ENCODE measurements at regions not wholly inside any gene's neighbourhood (a gene's known extent, or its start where the extent isn't known, plus 50 kb on each side); places are given as distances from the start of the nearest gene placed in this dataset.

- in situ Hi-C loops (cut with MboI), result loop anchor here (25.0 kb wide), 1 partner anchor 510 kb away; no protein-coding TSS in a partner anchor
- Histone ChIP-seq H3K9ac (ENCODE audit: insufficient read depth in 1 of 2, low read depth in 2 of 2, low read length in 2 of 2) (no peak overlapping the region), H2AFZ (ENCODE audit: low read depth, low read length) (no peak overlapping the region), H3K4me2 (ENCODE audit: insufficient read depth, low read length) (no peak overlapping the region), H3K4me3 (no peak overlapping the region), H3K27me3 (ENCODE audit: control insufficient read depth in 2 of 2, insufficient read depth in 2 of 2, low read length in 2 of 2) (no peaks in the 10 kb centered on the region), H3K36me3 (ENCODE audit: control insufficient read depth, insufficient read depth, low read length) (no peaks in the 10 kb centered on the region), H3K9me1 (ENCODE audit: control insufficient read depth, insufficient read depth, low read length) (no peaks in the 10 kb centered on the region), H4K20me1 (replicated peaks; ENCODE audit: control insufficient read depth, insufficient read depth, low read length) (no peaks in the 10 kb centered on the region), H3K79me2 (ENCODE audit: control insufficient read depth, insufficient read depth, low read length) (no peaks in the 10 kb centered on the region), H3K27ac (ENCODE audit: extremely low read depth, low read depth, low read length) (no peak overlapping the region), H3K9me3 (replicated peaks; ENCODE audit: control insufficient read depth, insufficient read depth, low read depth, low read length) (no peaks in the 10 kb centered on the region), H3K4me1 (replicated peaks in 1 of 2; ENCODE audit: control insufficient read depth in 2 of 2, insufficient read depth in 2 of 2, low read length in 2 of 2) (no peaks in the 10 kb centered on the region)
- intact Hi-C loops (cut with micrococcal nuclease), result no loop called here
- whole genome bisulfite sequencing (ENCODE audit: insufficient coverage, low coverage, missing lambda C conversion rate), result 9% methylated on average over 4 of the region's 4 CpGs
- TF ChIP-seq, protein P1, sequence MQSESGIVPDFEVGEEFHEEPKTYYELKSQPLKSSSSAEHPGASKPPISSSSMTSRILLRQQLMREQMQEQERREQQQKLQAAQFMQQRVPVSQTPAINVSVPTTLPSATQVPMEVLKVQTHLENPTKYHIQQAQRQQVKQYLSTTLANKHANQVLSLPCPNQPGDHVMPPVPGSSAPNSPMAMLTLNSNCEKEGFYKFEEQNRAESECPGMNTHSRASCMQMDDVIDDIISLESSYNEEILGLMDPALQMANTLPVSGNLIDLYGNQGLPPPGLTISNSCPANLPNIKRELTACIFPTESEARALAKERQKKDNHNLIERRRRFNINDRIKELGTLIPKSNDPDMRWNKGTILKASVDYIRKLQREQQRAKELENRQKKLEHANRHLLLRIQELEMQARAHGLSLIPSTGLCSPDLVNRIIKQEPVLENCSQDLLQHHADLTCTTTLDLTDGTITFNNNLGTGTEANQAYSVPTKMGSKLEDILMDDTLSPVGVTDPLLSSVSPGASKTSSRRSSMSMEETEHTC (IDR thresholded peaks at IDR 0.05), result no peak
- TF ChIP-seq ZNF316 (IDR thresholded peaks at IDR 0.05), result peak; percentile 63
- TF ChIP-seq C11orf30 (IDR thresholded peaks at IDR 0.05; ENCODE audit: low read depth), result 0 out of 2 replicates have a peak, but pooled peaks have one; percentile 20
- ChIA-PET CTCF (ENCODE audit: low intra/inter-chr PET ratio) (no interaction called here), POLR2A (no interaction called here)
- no peak for ATAC-seq
- BruUV-seq (replicated peaks), result no TSS peak
- no peak for FAIRE-seq
- DNase-seq (ENCODE audit: extremely low read depth in 1 of 4, low spot score in 3 of 4), result no peak
Observed at GRCh38 chr6:140777780-140778179, 1354.9 kb upstream of the GJE1 start.

DNA sequence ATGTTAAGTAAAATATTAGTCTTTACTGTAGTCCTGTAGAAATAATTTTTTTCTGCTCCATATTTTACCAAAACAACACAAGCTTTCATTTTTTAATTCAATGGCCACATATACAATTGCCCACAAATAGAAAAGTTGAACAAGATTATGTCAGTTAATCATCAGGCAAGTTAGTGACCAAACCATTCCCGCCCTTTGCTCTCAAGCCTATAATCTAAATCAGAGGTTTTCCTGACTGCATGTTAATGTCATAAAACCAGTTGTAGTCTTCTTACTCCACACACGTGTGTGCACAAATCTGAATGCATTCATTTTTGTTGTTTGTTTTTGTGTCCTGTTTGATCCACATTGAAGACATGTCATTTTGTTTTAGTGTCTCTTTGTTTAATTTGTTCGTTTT, 1357.7 kb upstream of the GJE1 start:
- Histone ChIP-seq H2AFZ (ENCODE audit: low read depth, low read length) (no peak overlapping the region), H3K79me2 (ENCODE audit: control insufficient read depth, insufficient read depth, low read length) (no peaks in the 10 kb centered on the region), H3K9ac (ENCODE audit: insufficient read depth in 1 of 2, low read depth in 2 of 2, low read length in 2 of 2) (no peak overlapping the region), H3K4me3 (no peak overlapping the region), H3K9me1 (ENCODE audit: control insufficient read depth, insufficient read depth, low read length) (no peaks in the 10 kb centered on the region), H3K27me3 (ENCODE audit: control insufficient read depth in 2 of 2, insufficient read depth in 2 of 2, low read length in 2 of 2) (no peaks in the 10 kb centered on the region), H3K36me3 (ENCODE audit: control insufficient read depth, insufficient read depth, low read length) (no peaks in the 10 kb centered on the region), H3K4me2 (ENCODE audit: insufficient read depth, low read length) (no peak overlapping the region), H3K9me3 (replicated peaks; ENCODE audit: control insufficient read depth, insufficient read depth, low read depth, low read length) (no peaks in the 10 kb centered on the region), H4K20me1 (replicated peaks; ENCODE audit: control insufficient read depth, insufficient read depth, low read length) (no peaks in the 10 kb centered on the region), H3K4me1 (replicated peaks in 1 of 2; ENCODE audit: control insufficient read depth in 2 of 2, insufficient read depth in 2 of 2, low read length in 2 of 2) (no peaks in the 10 kb centered on the region), H3K27ac (ENCODE audit: extremely low read depth, low read depth, low read length) (no peak overlapping the region)
- no peak for ATAC-seq
- ChIA-PET POLR2A (no interaction called here), CTCF (ENCODE audit: low intra/inter-chr PET ratio) (no interaction called here)
- DNase-seq (ENCODE audit: extremely low read depth in 1 of 4, low spot score in 3 of 4), result no peak
- in situ Hi-C loops (cut with MboI), result loop anchor here (25.0 kb wide), 1 partner anchor 512 kb away; no protein-coding TSS in a partner anchor
- WGBS (ENCODE audit: insufficient coverage, low coverage, missing lambda C conversion rate), result 0% methylated on average over 3 of the region's 3 CpGs
- intact Hi-C loops (cut with micrococcal nuclease), result no loop called here
- TF ChIP-seq CREB5 (CRISPR knock-in tag; IDR thresholded peaks at IDR 0.05), result no peak
- no peak for TF ChIP-seq ZNF3 (CRISPR knock-in tag; IDR thresholded peaks at IDR 0.05)
- no TSS peak for BruUV-seq (replicated peaks)
- no peak for FAIRE-seq

Measured in K562 (cell line).